SU-DHL-6 (cell line): ENCODE measurements at regions not wholly inside any gene's neighbourhood (a gene's known extent, or its start where the extent isn't known, plus 50 kb on each side); places are given as distances from the start of the nearest gene placed in this dataset.
"Not testable (repeated sequence)": the region's sequence is repeated elsewhere in the genome, so short reads cannot be mapped to it uniquely, and the experiment has no call there.

Source experiments
- H2AFZ ChIP-seq: fragments of 200-600 bp; sonication (generic); 2 replicates; pipeline ENCODE4 v1.6.1; 2014; ENCODE audit warnings: low read depth, mild to moderate bottlenecking, moderate library complexity, mixed read lengths, antibody characterized with exemption, low read length; ENCODE audit not compliant: severe bottlenecking
- H3F3A ChIP-seq: fragments of 200-600 bp; shearing (Covaris generic); 2 replicates; pipeline ENCODE4 v1.6.0; 2016; ENCODE audit warnings: antibody characterized with exemption, mild to moderate bottlenecking; ENCODE audit not compliant: insufficient read depth
- H3K27ac ChIP-seq: fragments of 200-600 bp; sonication (generic); 2 replicates; pipeline ENCODE4 v1.5.1; 2016; ENCODE audit warnings: low read depth, mild to moderate bottlenecking, low read length, moderate library complexity, mixed read lengths
- H3K27me3 ChIP-seq: fragments of 200-600 bp; sonication (generic), shearing (Covaris generic); 2 replicates; pipeline ENCODE4 v1.6.0; 2014; ENCODE audit warnings: mild to moderate bottlenecking, low read length
- H3K36me3 ChIP-seq: fragments of 200-600 bp; sonication (generic); 2 replicates; pipeline ENCODE4 v1.6.1; 2014; ENCODE audit warnings: mild to moderate bottlenecking, low read length, mixed read lengths
- H3K4me2 ChIP-seq: fragments of 300-600, 200-600 bp; shearing (Covaris generic), sonication (generic); 2 replicates; pipeline ENCODE4 v1.6.0; 2014; ENCODE audit warnings: low read length, low read depth, mild to moderate bottlenecking; ENCODE audit not compliant: poor library complexity, severe bottlenecking
- H3K4me3 ChIP-seq: fragments of 200-600 bp; sonication (generic); 2 replicates; pipeline ENCODE4 v1.5.1; 2014; ENCODE audit warnings: antibody characterized with exemption, low read length, mild to moderate bottlenecking, mixed read lengths; ENCODE audit not compliant: insufficient read depth, poor library complexity, severe bottlenecking
- H3K79me2 ChIP-seq: fragments of 200-600 bp; sonication (generic); 2 replicates; pipeline ENCODE4 v1.6.1; 2014; ENCODE audit warnings: mild to moderate bottlenecking, low read length, moderate library complexity; ENCODE audit not compliant: insufficient read depth
- H3K9ac ChIP-seq: fragments of 200-600 bp; sonication (generic); 2 replicates; pipeline ENCODE4 v1.7.0; 2014; ENCODE audit warnings: mild to moderate bottlenecking, low read length
- H3K9me2 ChIP-seq: fragments of 200-600 bp; sonication (generic); replicated peaks from 2 replicates; pipeline ENCODE4 v1.6.1; 2014; ENCODE audit warnings: low read length; ENCODE audit not compliant: insufficient read depth
- H3K9me3 ChIP-seq: fragments of 200-600 bp; sonication (generic); 2 replicates; pipeline ENCODE4 v1.6.1; 2014; ENCODE audit warnings: low read length, mixed read lengths; ENCODE audit not compliant: insufficient read depth
- H4K20me1 ChIP-seq: fragments of 200-600 bp; sonication (generic); 2 replicates; pipeline ENCODE4 v1.6.1; 2014; ENCODE audit warnings: low read depth, mild to moderate bottlenecking, antibody characterized with exemption, low read length, moderate library complexity, mixed read lengths
- CTCF ChIP-seq: fragments of 200-600 bp; sonication (generic); IDR thresholded peaks from one replicate; pipeline ENCODE4 v1.5.1; 2017; ENCODE audit warnings: antibody characterized with exemption, mild to moderate bottlenecking, low read length, moderate library complexity; ENCODE audit not compliant: insufficient read depth, poor library complexity, severe bottlenecking
- EZH2phosphoT487 ChIP-seq: fragments of 200-600 bp; sonication (generic), shearing (Covaris generic); conservative IDR thresholded peaks from 2 replicates; pipeline ENCODE4 v1.6.1; 2018; ENCODE audit warnings: mild to moderate bottlenecking, antibody characterized with exemption, low read length, moderate library complexity, mixed read lengths

- no peak overlapping the region for H3K27ac ChIP-seq
- no peak overlapping the region for H3K4me2 ChIP-seq
- H2AFZ ChIP-seq: no peak overlapping the region
- no peak overlapping the region for H3K4me3 ChIP-seq
- H3K36me3 ChIP-seq: no peaks in the 10 kb centered on the region
- H3F3A ChIP-seq: no peaks in the 10 kb centered on the region
- H3K27me3 ChIP-seq: no peaks in the 10 kb centered on the region
- H4K20me1 ChIP-seq: no peaks in the 10 kb centered on the region
- H3K9me2 ChIP-seq: no peaks in the 10 kb centered on the region
- H3K79me2 ChIP-seq: no peaks in the 10 kb centered on the region
- no peaks in the 10 kb centered on the region for H3K9me3 ChIP-seq
- no peak overlapping the region for H3K9ac ChIP-seq
- TF ChIP-seq EZH2phosphoT487 (no peak), CTCF (no peak)
These were observed 89.5 kb downstream of the CPN2 start for GRCh38 chr3:194261581-194262063.

- H3K9ac ChIP-seq: no peak overlapping the region
- no peak for TF ChIP-seq CTCF
- no peak for TF ChIP-seq EZH2phosphoT487
- H3F3A ChIP-seq: no peaks in the 10 kb centered on the region
- H3K9me3 ChIP-seq: no peaks in the 10 kb centered on the region
- no peaks in the 10 kb centered on the region for H3K36me3 ChIP-seq
- H3K9me2 ChIP-seq: no peaks in the 10 kb centered on the region
- no peaks in the 10 kb centered on the region for H3K27me3 ChIP-seq
- no peak overlapping the region for H3K4me3 ChIP-seq
- no peak overlapping the region for H3K27ac ChIP-seq
- H4K20me1 ChIP-seq: no peaks in the 10 kb centered on the region
- no peaks in the 10 kb centered on the region for H3K79me2 ChIP-seq
- no peak overlapping the region for H3K4me2 ChIP-seq
- no peak overlapping the region for H2AFZ ChIP-seq
These were observed 88.8 kb downstream of the CPN2 start for GRCh38 chr3:194262176-194262924.

GRCh38 chr3:194262925-194263305, 88.2 kb downstream of the CPN2 start:
- Histone ChIP-seq H4K20me1 (no peaks in the 10 kb centered on the region), H3K4me2 (no peak overlapping the region), H3K9me3 (no peaks in the 10 kb centered on the region), H2AFZ (no peak overlapping the region), H3K27ac (no peak overlapping the region), H3K79me2 (no peaks in the 10 kb centered on the region), H3K4me3 (no peak overlapping the region), H3F3A (no peaks in the 10 kb centered on the region), H3K9ac (no peak overlapping the region), H3K9me2 (no peaks in the 10 kb centered on the region), H3K36me3 (no peaks in the 10 kb centered on the region), H3K27me3 (no peaks in the 10 kb centered on the region)
- TF ChIP-seq CTCF (no peak), EZH2phosphoT487 (no peak)

- H4K20me1 ChIP-seq, H3K27me3 ChIP-seq, H3F3A ChIP-seq, H2AFZ ChIP-seq, H3K79me2 ChIP-seq, H3K27ac ChIP-seq, H3K4me3 ChIP-seq, H3K9me3 ChIP-seq, H3K36me3 ChIP-seq, H3K9ac ChIP-seq, H3K9me2 ChIP-seq, H3K4me2 ChIP-seq: not testable (repeated sequence)
These were observed 86.3 kb downstream of the CPN2 start for GRCh38 chr3:194264631-194265504.
